ENCODE measurements at regions not wholly inside any gene's neighbourhood (a gene's known extent, or its start where the extent isn't known, plus 50 kb on each side); places are given as distances from the start of the nearest gene placed in this dataset.

DNA sequence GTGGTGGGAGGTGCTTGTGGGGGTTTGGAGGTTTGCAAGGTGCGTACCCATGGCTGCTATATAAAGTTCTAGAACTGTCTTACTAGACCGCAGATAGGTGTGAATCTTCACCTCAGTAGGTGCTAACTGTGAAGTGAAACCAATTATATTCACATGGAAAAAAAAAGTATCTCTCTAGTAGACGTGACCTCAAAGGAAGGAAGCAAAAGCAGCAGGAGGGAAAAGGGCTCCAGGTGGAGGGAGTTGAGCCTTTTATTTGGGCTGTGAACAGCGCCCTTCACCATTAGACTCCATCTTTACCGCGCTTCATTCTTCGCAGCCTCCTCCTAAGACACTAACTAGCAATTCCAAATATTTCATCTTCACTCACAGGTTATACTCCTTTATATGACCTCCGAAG, 129.8 kb downstream of the TBX19 start:
- POLR2A ChIA-PET, result no interaction called here

DNA sequence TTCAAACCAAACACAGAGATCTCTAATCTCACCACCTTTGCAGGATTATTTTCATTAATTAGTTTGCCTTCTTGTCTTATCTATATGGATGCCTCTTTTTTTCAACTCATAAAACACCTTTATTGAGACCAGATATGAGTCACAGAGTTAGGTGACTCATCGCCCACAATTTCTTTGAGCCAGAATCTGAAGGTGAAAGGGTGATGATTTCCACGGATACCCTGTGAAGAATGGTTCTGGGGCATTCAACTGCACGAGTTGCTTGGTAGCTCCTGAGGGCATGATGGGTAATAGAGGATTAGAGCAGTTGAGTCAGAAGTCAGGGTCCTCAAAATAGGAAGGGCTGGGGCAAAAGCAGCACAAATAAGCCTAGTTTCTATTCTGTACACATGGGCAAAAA, 128.2 kb downstream of the TBX19 start:
- intact Hi-C loops (cut with micrococcal nuclease; ENCODE audit: unreplicated experiment), result no loop called here
- Histone ChIP-seq H3K4me3 (ENCODE audit: low read depth, low read length, poor library complexity, severe bottlenecking) (no peak overlapping the region), H3K36me3 (ENCODE audit: insufficient read depth, low read length) (no peaks in the 10 kb centered on the region), H3K4me1 (ENCODE audit: insufficient read depth, low read length, poor library complexity, severe bottlenecking) (no peaks in the 10 kb centered on the region), H3K79me2 (ENCODE audit: insufficient read depth, low read depth, low read length) (no peaks in the 10 kb centered on the region), H3K9me3 (ENCODE audit: low read length) (no peaks in the 10 kb centered on the region), H3K4me2 (ENCODE audit: low read length) (no peak overlapping the region), H3K27ac (ENCODE audit: low read depth, low read length, poor library complexity, severe bottlenecking) (no peak overlapping the region), H4K20me1 (ENCODE audit: insufficient read depth, low read length) (no peaks in the 10 kb centered on the region), H3K9me2 (ENCODE audit: insufficient read depth, low read length) (no peaks in the 10 kb centered on the region), H2AFZ (ENCODE audit: low read length) (no peak overlapping the region)
- no TSS peak for BruUV-seq (replicated peaks)
- CTCF ChIA-PET (ENCODE audit: unreplicated experiment), result no interaction called here
- TF ChIP-seq EZH2phosphoT487 (IDR thresholded peaks at IDR 0.05; ENCODE audit: borderline replicate concordance, low read depth, low read length), result no peak
- TF ChIP-seq, protein P1, sequence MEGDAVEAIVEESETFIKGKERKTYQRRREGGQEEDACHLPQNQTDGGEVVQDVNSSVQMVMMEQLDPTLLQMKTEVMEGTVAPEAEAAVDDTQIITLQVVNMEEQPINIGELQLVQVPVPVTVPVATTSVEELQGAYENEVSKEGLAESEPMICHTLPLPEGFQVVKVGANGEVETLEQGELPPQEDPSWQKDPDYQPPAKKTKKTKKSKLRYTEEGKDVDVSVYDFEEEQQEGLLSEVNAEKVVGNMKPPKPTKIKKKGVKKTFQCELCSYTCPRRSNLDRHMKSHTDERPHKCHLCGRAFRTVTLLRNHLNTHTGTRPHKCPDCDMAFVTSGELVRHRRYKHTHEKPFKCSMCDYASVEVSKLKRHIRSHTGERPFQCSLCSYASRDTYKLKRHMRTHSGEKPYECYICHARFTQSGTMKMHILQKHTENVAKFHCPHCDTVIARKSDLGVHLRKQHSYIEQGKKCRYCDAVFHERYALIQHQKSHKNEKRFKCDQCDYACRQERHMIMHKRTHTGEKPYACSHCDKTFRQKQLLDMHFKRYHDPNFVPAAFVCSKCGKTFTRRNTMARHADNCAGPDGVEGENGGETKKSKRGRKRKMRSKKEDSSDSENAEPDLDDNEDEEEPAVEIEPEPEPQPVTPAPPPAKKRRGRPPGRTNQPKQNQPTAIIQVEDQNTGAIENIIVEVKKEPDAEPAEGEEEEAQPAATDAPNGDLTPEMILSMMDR (conservative IDR thresholded peaks at IDR 0.05; ENCODE audit: low read length), result no peak
- DNase-seq (ENCODE audit: low spot score), result no peak
- POLR2A ChIA-PET, result no interaction called here

More for the DNA sequence above, 129.8 kb downstream of the TBX19 start:
- BruUV-seq (replicated peaks), result no TSS peak
- no peak overlapping the region for H3K4me3 ChIP-seq (ENCODE audit: low read depth, low read length, poor library complexity, severe bottlenecking)
- no peak for TF ChIP-seq EZH2phosphoT487 (IDR thresholded peaks at IDR 0.05; ENCODE audit: borderline replicate concordance, low read depth, low read length)
- TF ChIP-seq, protein P1 (conservative IDR thresholded peaks at IDR 0.05; ENCODE audit: low read length), result no peak
- no peaks in the 10 kb centered on the region for H3K4me1 ChIP-seq (ENCODE audit: insufficient read depth, low read length, poor library complexity, severe bottlenecking)
- H3K4me2 ChIP-seq (ENCODE audit: low read length), result no peak overlapping the region
- no peak overlapping the region for H2AFZ ChIP-seq (ENCODE audit: low read length)
- no peaks in the 10 kb centered on the region for H3K9me2 ChIP-seq (ENCODE audit: insufficient read depth, low read length)
- no peaks in the 10 kb centered on the region for H3K36me3 ChIP-seq (ENCODE audit: insufficient read depth, low read length)
- no peak overlapping the region for H3K27ac ChIP-seq (ENCODE audit: low read depth, low read length, poor library complexity, severe bottlenecking)
- H3K79me2 ChIP-seq (ENCODE audit: insufficient read depth, low read depth, low read length), result no peaks in the 10 kb centered on the region
- CTCF ChIA-PET (ENCODE audit: unreplicated experiment), result no interaction called here
- H3K9me3 ChIP-seq (ENCODE audit: low read length), result no peaks in the 10 kb centered on the region
- intact Hi-C loops (cut with micrococcal nuclease; ENCODE audit: unreplicated experiment), result no loop called here
- no peak for DNase-seq (ENCODE audit: low spot score)
- H4K20me1 ChIP-seq (ENCODE audit: insufficient read depth, low read length), result no peaks in the 10 kb centered on the region

DNA sequence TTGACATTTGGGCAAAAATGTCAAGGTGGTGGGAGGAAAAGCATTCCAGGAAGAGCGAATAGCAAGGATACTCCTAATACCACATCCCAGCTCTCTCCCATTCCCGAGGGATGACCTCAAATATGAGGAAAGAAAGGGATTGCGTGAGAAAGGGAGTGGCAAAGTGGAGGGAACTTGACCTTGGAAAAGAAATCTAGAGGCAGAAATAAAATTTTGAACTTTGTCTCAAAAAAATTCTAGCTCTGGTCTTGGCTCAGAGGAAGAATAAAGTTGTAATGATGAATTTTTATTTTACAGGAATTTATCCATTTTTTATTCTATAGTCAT, 127.8 kb downstream of the TBX19 start:
- no peak overlapping the region for H3K27ac ChIP-seq (ENCODE audit: low read depth, low read length, poor library complexity, severe bottlenecking)
- no peaks in the 10 kb centered on the region for H3K79me2 ChIP-seq (ENCODE audit: insufficient read depth, low read depth, low read length)

More for the DNA sequence above, 127.8 kb downstream of the TBX19 start:
- Histone ChIP-seq H3K9me2 (ENCODE audit: insufficient read depth, low read length) (no peaks in the 10 kb centered on the region), H3K4me3 (ENCODE audit: low read depth, low read length, poor library complexity, severe bottlenecking) (no peak overlapping the region), H3K9me3 (ENCODE audit: low read length) (no peaks in the 10 kb centered on the region), H4K20me1 (ENCODE audit: insufficient read depth, low read length) (no peaks in the 10 kb centered on the region), H2AFZ (ENCODE audit: low read length) (no peak overlapping the region), H3K4me1 (ENCODE audit: insufficient read depth, low read length, poor library complexity, severe bottlenecking) (no peaks in the 10 kb centered on the region), H3K4me2 (ENCODE audit: low read length) (no peak overlapping the region), H3K36me3 (ENCODE audit: insufficient read depth, low read length) (no peaks in the 10 kb centered on the region)
- no peak for DNase-seq (ENCODE audit: low spot score)
- intact Hi-C loops (cut with micrococcal nuclease; ENCODE audit: unreplicated experiment), result no loop called here
- TF ChIP-seq, protein P1 (conservative IDR thresholded peaks at IDR 0.05; ENCODE audit: low read length), result no peak
- TF ChIP-seq EZH2phosphoT487 (IDR thresholded peaks at IDR 0.05; ENCODE audit: borderline replicate concordance, low read depth, low read length), result no peak
- POLR2A ChIA-PET, result no interaction called here
- no TSS peak for BruUV-seq (replicated peaks)
- CTCF ChIA-PET (ENCODE audit: unreplicated experiment), result no interaction called here

Data from OCI-LY7 (cell line).